Astrocyte of the cerebellum (primary cell): ENCODE measurements at regions not wholly inside any gene's neighbourhood (a gene's known extent, or its start where the extent isn't known, plus 50 kb on each side); places are given as distances from the start of the nearest gene placed in this dataset.

Source experiments
- DNase-seq: peaks from one replicate; pipeline ENCODE4 v3.0.0-alpha.2; 2011; ENCODE audit warnings: low read depth
- H3K4me3 ChIP-seq: 2 replicates; pipeline ENCODE4 v1.5.1; 2011; ENCODE audit warnings: mild to moderate bottlenecking, low read depth, low read length, moderate library complexity
- CTCF ChIP-seq: IDR thresholded peaks from 2 replicates; pipeline ENCODE4 v1.5.1; 2012; ENCODE audit warnings: low read length, low read depth, moderate library complexity, mild to moderate bottlenecking; ENCODE audit errors: missing control alignments
- in situ Hi-C: cut with HindIII; loops from 2 replicates; pipeline ENCODE4 v1.10.0; 2017; ENCODE audit warnings: low sequenced_read_pairs

DNA sequence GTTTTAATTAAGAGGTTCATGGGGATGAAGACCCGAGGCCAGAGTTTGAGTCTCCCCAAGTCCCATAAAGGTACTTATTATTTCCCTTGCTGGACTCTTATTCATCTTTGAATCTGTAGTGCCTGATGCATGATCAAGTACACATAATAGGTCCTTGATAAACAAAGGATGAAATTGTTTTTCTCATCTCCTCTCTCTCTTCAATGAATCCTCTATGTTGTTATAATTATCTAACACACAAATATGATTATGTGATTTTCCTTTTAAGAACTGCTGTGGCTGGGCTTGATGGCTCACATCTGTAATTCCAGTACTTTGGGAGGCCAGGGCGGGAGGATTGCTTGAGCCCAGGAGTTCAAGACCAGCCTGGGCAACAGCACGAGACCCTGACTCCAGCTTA, 117.7 kb downstream of the BAMBI start:
- no peak for TF ChIP-seq CTCF
- DNase-seq, result no peak
- H3K4me3 ChIP-seq, result no peak overlapping the region
- in situ Hi-C loops, result no loop called here

- DNase-seq, result peak; percentile 29
- TF ChIP-seq CTCF, result no peak
- in situ Hi-C loops, result no loop called here
These were observed 119.5 kb downstream of the BAMBI start for GRCh38 chr10:28796606-28797512.

GRCh38 chr10:28797904-28798371, 120.6 kb downstream of the BAMBI start:
- in situ Hi-C loops, result no loop called here
- DNase-seq, result peak; percentile 53
- peak; percentile 12 for TF ChIP-seq CTCF

More at GRCh38 chr10:28796606-28797512, 119.5 kb downstream of the BAMBI start:
- H3K4me3 ChIP-seq, result no peak overlapping the region

DNA sequence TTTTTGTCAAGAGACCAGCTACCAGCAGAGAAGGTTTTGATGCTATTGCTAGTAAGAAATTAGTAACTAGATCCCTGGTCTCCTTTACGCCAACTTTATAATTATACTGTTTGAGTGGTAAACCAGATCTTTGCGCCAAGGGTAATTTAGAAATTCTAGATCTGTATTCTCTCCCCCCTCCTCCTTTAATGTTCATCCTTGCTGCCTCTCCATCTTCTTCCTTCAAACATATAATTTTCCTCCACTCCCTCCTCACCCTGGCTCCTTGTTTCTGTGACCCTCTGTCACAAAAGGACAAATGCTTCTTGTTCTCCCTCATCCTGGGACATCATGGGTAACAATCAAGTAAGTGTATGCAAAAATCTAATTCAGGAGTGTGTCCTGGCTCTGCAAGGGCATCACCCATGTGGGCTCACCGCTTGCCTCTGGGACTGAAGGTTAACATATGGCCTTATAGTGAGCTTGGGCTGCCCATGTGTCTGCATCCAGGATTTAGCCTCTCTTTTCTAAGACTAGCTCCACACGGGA, 121.2 kb downstream of the BAMBI start:
- no peak for TF ChIP-seq CTCF
- in situ Hi-C loops, result no loop called here
- H3K4me3 ChIP-seq, result no peak overlapping the region
- no peak for DNase-seq

More at GRCh38 chr10:28797904-28798371, 120.6 kb downstream of the BAMBI start:
- no peak overlapping the region for H3K4me3 ChIP-seq

DNA sequence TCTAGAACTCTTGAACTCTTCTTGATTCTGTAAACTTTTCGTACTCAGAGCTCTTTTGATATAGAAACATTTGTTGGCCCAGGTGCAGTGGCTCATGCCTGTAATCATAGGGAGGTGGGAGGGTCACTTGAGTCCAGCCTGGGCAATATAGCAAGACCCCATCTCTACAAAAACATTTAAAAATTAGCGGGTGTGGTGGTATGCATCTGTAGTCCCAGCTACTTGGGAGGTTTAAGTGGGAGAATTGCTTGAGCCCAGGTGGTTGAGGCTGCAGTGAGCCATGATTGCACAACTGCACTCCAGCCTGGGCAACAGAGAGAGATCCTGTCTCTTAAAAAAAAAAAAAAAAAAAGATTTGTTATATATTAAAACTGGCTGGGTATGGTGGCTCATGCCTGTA, 121.6 kb downstream of the BAMBI start:
- no peak for DNase-seq
- in situ Hi-C loops, result no loop called here
- TF ChIP-seq CTCF, result no peak
- H3K4me3 ChIP-seq, result no peak overlapping the region

DNA sequence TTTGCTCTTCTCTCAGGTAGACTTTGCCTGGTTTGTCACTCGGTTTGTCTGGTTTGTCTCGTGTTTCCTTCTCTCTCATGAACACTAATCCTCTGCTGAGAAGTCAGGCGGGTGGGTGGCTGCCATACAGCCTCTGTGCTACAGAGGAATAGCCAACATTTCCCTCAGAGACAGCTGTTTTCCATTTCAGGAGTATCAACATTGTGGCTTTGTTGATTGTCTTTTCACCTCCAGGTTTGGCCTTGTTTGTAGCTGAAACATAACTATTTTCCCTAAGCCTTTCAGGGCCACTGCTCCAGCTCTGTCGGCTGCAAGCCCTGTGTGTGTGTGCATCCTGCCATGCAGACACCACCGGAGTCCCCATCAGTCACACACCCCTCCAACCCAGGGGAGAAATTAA, 122.8 kb downstream of the BAMBI start:
- TF ChIP-seq CTCF, result no peak
- no peak overlapping the region for H3K4me3 ChIP-seq
- in situ Hi-C loops, result no loop called here
- peak; percentile 24 for DNase-seq
